SJCRH30 (cell line): ENCODE measurements at regions not wholly inside any gene's neighbourhood (a gene's known extent, or its start where the extent isn't known, plus 50 kb on each side); places are given as distances from the start of the nearest gene placed in this dataset.
"Not testable (repeated sequence)": the region's sequence is repeated elsewhere in the genome, so short reads cannot be mapped to it uniquely, and the experiment has no call there.

Experiments used
- DNase-seq, 2 experiments: peaks; one replicate each; pipeline ENCODE4 v3.0.0-alpha.2; 2015 to 2020
- H3K27ac ChIP-seq: fragments of 250-450 bp; sonication (Bioruptor Pico); 2 replicates; pipeline ENCODE4 v1.5.1; 2020; ENCODE audit warnings: mild to moderate bottlenecking, moderate library complexity
- H3K27me3 ChIP-seq: fragments of 250-450 bp; sonication (Bioruptor Pico); 2 replicates; pipeline ENCODE4 v1.5.1; 2020; ENCODE audit warnings: mild to moderate bottlenecking, moderate library complexity
- H3K36me3 ChIP-seq: fragments of 250-450 bp; sonication (Bioruptor Pico); 2 replicates; pipeline ENCODE4 v1.5.1; 2020; ENCODE audit warnings: mild to moderate bottlenecking, moderate library complexity
- H3K4me1 ChIP-seq: fragments of 250-450 bp; sonication (Bioruptor Pico); 2 replicates; pipeline ENCODE4 v1.5.1; 2020; ENCODE audit warnings: mild to moderate bottlenecking, moderate library complexity
- H3K4me3 ChIP-seq: fragments of 250-450 bp; sonication (Bioruptor Pico); 2 replicates; pipeline ENCODE4 v1.5.1; 2020; ENCODE audit warnings: mild to moderate bottlenecking, moderate library complexity
- H3K9me3 ChIP-seq: fragments of 250-450 bp; sonication (Bioruptor Pico); replicated peaks from 2 replicates; pipeline ENCODE4 v1.5.1; 2020; ENCODE audit warnings: mild to moderate bottlenecking, moderate library complexity

- Histone ChIP-seq H3K9me3 (no peaks in the 10 kb centered on the region), H3K4me3 (no peak overlapping the region), H3K27ac (no peak overlapping the region), H3K36me3 (no peaks in the 10 kb centered on the region), H3K27me3 (no peaks in the 10 kb centered on the region), H3K4me1 (no peaks in the 10 kb centered on the region)
- DNase-seq = no peak
Observed at GRCh38 chr10:59011972-59012632, 164.3 kb upstream of the PHYHIPL start.

GRCh38 chr10:59012839-59013238 lies 163.6 kb upstream of the PHYHIPL start:
- Histone ChIP-seq H3K9me3 (no peaks in the 10 kb centered on the region), H3K27me3 (no peaks in the 10 kb centered on the region), H3K4me1 (no peaks in the 10 kb centered on the region), H3K27ac (no peak overlapping the region), H3K36me3 (no peaks in the 10 kb centered on the region), H3K4me3 (no peak overlapping the region)
- peak in 1 of 2 experiments; percentile 33 for DNase-seq

- H3K9me3 ChIP-seq = no peaks in the 10 kb centered on the region
- H3K4me3 ChIP-seq = no peak overlapping the region
- H3K36me3 ChIP-seq = no peaks in the 10 kb centered on the region
- no peak overlapping the region for H3K27ac ChIP-seq
- DNase-seq = no peak
- no peaks in the 10 kb centered on the region for H3K27me3 ChIP-seq
- H3K4me1 ChIP-seq = no peaks in the 10 kb centered on the region
Observed at GRCh38 chr10:59016043-59016442, 160.4 kb upstream of the PHYHIPL start.

- no peaks in the 10 kb centered on the region for H3K36me3 ChIP-seq
- H3K27ac ChIP-seq = no peak overlapping the region
- no peaks in the 10 kb centered on the region for H3K9me3 ChIP-seq
- DNase-seq = no peak
- no peak overlapping the region for H3K4me3 ChIP-seq
- H3K27me3 ChIP-seq = no peaks in the 10 kb centered on the region
- H3K4me1 ChIP-seq = no peaks in the 10 kb centered on the region
Observed at GRCh38 chr10:59018977-59019376, 157.5 kb upstream of the PHYHIPL start.

- Histone ChIP-seq H3K4me1 (no peaks in the 10 kb centered on the region), H3K4me3 (no peak overlapping the region), H3K9me3 (no peaks in the 10 kb centered on the region), H3K36me3 (no peaks in the 10 kb centered on the region), H3K27ac (no peak overlapping the region), H3K27me3 (no peaks in the 10 kb centered on the region)
- DNase-seq = no peak
Observed at GRCh38 chr10:59019603-59020002, 156.8 kb upstream of the PHYHIPL start.

GRCh38 chr10:59020502-59020901 lies 155.9 kb upstream of the PHYHIPL start:
- Histone ChIP-seq H3K27me3 (no peaks in the 10 kb centered on the region), H3K36me3 (no peaks in the 10 kb centered on the region), H3K27ac (no peak overlapping the region), H3K9me3 (no peaks in the 10 kb centered on the region), H3K4me3 (no peak overlapping the region), H3K4me1 (no peaks in the 10 kb centered on the region)
- DNase-seq = no peak

- no peaks in the 10 kb centered on the region for H3K4me1 ChIP-seq
- DNase-seq = no peak
- no peak overlapping the region for H3K4me3 ChIP-seq
- H3K27ac ChIP-seq = no peak overlapping the region
- no peaks in the 10 kb centered on the region for H3K27me3 ChIP-seq
- no peaks in the 10 kb centered on the region for H3K36me3 ChIP-seq
- H3K9me3 ChIP-seq = no peaks in the 10 kb centered on the region
Observed at GRCh38 chr10:59025981-59026765, 150.3 kb upstream of the PHYHIPL start.

- Histone ChIP-seq H3K9me3 (no peaks in the 10 kb centered on the region), H3K36me3 (no peaks in the 10 kb centered on the region), H3K27me3 (no peaks in the 10 kb centered on the region), H3K27ac (no peak overlapping the region), H3K4me1 (no peaks in the 10 kb centered on the region), H3K4me3 (no peak overlapping the region)
- no peak for DNase-seq
Observed at GRCh38 chr10:59027975-59028655, 148.3 kb upstream of the PHYHIPL start.

GRCh38 chr10:59033622-59034021 lies 142.8 kb upstream of the PHYHIPL start:
- Histone ChIP-seq H3K9me3 (no peaks in the 10 kb centered on the region), H3K36me3 (no peaks in the 10 kb centered on the region), H3K4me1 (no peaks in the 10 kb centered on the region), H3K4me3 (no peak overlapping the region), H3K27ac (no peak overlapping the region), H3K27me3 (no peaks in the 10 kb centered on the region)
- DNase-seq = peak in 1 of 2 experiments; percentile 9

GRCh38 chr10:59036311-59037017 lies 140.0 kb upstream of the PHYHIPL start:
- H3K27me3 ChIP-seq = no peaks in the 10 kb centered on the region
- no peaks in the 10 kb centered on the region for H3K9me3 ChIP-seq
- H3K27ac ChIP-seq = no peak overlapping the region
- H3K4me3 ChIP-seq = no peak overlapping the region
- no peaks in the 10 kb centered on the region for H3K4me1 ChIP-seq
- DNase-seq = no peak
- H3K36me3 ChIP-seq = no peaks in the 10 kb centered on the region

GRCh38 chr10:59037018-59037389 lies 139.4 kb upstream of the PHYHIPL start:
- H3K27me3 ChIP-seq = no peaks in the 10 kb centered on the region
- no peak overlapping the region for H3K27ac ChIP-seq
- no peaks in the 10 kb centered on the region for H3K4me1 ChIP-seq
- DNase-seq = no peak
- no peak overlapping the region for H3K4me3 ChIP-seq
- H3K9me3 ChIP-seq = no peaks in the 10 kb centered on the region
- H3K36me3 ChIP-seq = no peaks in the 10 kb centered on the region

- H3K27ac ChIP-seq = no peak overlapping the region
- H3K36me3 ChIP-seq = no peaks in the 10 kb centered on the region
- H3K9me3 ChIP-seq = no peaks in the 10 kb centered on the region
- no peaks in the 10 kb centered on the region for H3K4me1 ChIP-seq
- DNase-seq = no peak
- H3K4me3 ChIP-seq = no peak overlapping the region
- no peaks in the 10 kb centered on the region for H3K27me3 ChIP-seq
Observed at GRCh38 chr10:59037506-59037905, 138.9 kb upstream of the PHYHIPL start.

- not testable (repeated sequence) for H3K27ac ChIP-seq, H3K4me3 ChIP-seq, H3K9me3 ChIP-seq, H3K4me1 ChIP-seq, H3K36me3 ChIP-seq, H3K27me3 ChIP-seq, DNase-seq
Observed at GRCh38 chr10:59043358-59043757, 133.1 kb upstream of the PHYHIPL start.

- Histone ChIP-seq H3K27ac (no peak overlapping the region), H3K9me3 (no peaks in the 10 kb centered on the region), H3K4me1 (no peaks in the 10 kb centered on the region), H3K4me3 (no peak overlapping the region), H3K27me3 (no peaks in the 10 kb centered on the region), H3K36me3 (no peaks in the 10 kb centered on the region)
- no peak for DNase-seq
Observed at GRCh38 chr10:59047180-59047579, 129.3 kb upstream of the PHYHIPL start.
